ENCODE measurements at regions not wholly inside any gene's neighbourhood (a gene's known extent, or its start where the extent isn't known, plus 50 kb on each side); places are given as distances from the start of the nearest gene placed in this dataset.

GRCh38 chr2:8565399-8566154, 116.3 kb upstream of the ID2 start:
- TF ChIP-seq Cebpa-rat (IDR thresholded peaks at IDR 0.05), result no peak
- Histone ChIP-seq H3K4me2 (peak overlapping the region in 5 of 11 experiments; percentile 6 to 32 (median 15); a peak in 3 of 22 replicates), H4K20me1 (no peaks in the 10 kb centered on the region), H3K4me3 (no peak overlapping the region), H3K36me3 (no peaks in the 10 kb centered on the region), H3K27ac (no peak overlapping the region), H3K9ac (no peak overlapping the region), H3K9me3 (replicated peaks in 1 of 11) (peaks cover 11 to 26% (median 15%) of the 10 kb centered on the region in 11 experiments), H3K27me3 (no peaks in the 10 kb centered on the region), H3K4me1 (peaks cover 2 to 40% (median 24%) of the 10 kb centered on the region in 10 experiments; a peak in 18 of 20 replicates)

GRCh38 chr2:8566155-8566670, 115.6 kb upstream of the ID2 start:
- H3K36me3 ChIP-seq, result no peaks in the 10 kb centered on the region
- no peak overlapping the region for H3K9ac ChIP-seq
- no peak overlapping the region for H3K27ac ChIP-seq
- H3K9me3 ChIP-seq (replicated peaks in 1 of 11), result peaks cover 8 to 20% (median 12%) of the 10 kb centered on the region in 11 experiments; a peak in 21 of 22 replicates
- H3K4me1 ChIP-seq, result peaks cover 8 to 47% (median 30%) of the 10 kb centered on the region in 10 experiments
- H4K20me1 ChIP-seq, result no peaks in the 10 kb centered on the region
- no peak for TF ChIP-seq Cebpa-rat (IDR thresholded peaks at IDR 0.05)
- no peak overlapping the region for H3K4me2 ChIP-seq
- H3K27me3 ChIP-seq, result no peaks in the 10 kb centered on the region
- no peak overlapping the region for H3K4me3 ChIP-seq

- no peak overlapping the region for H3K27ac ChIP-seq
- no peaks in the 10 kb centered on the region for H4K20me1 ChIP-seq
- peaks cover 15 to 54% (median 37%) of the 10 kb centered on the region in 10 experiments for H3K4me1 ChIP-seq
- TF ChIP-seq Cebpa-rat (IDR thresholded peaks at IDR 0.05), result no peak
- H3K9me3 ChIP-seq (replicated peaks in 1 of 11), result peaks cover 5 to 17% (median 9%) of the 10 kb centered on the region in 11 experiments; a peak in 21 of 22 replicates
- no peak overlapping the region for H3K9ac ChIP-seq
- no peaks in the 10 kb centered on the region for H3K36me3 ChIP-seq
- no peak overlapping the region for H3K4me3 ChIP-seq
- 0 out of 22 replicates have a peak, but pooled peaks cover 0 to 4% (median 0%) of the 10 kb centered on the region in 11 experiments for H3K27me3 ChIP-seq
- H3K4me2 ChIP-seq, result no peak overlapping the region
Measured at GRCh38 chr2:8566774-8567468, 114.9 kb upstream of the ID2 start.

GRCh38 chr2:8567469-8568260, 114.2 kb upstream of the ID2 start:
- Histone ChIP-seq H3K4me1 (peaks cover 23 to 61% (median 45%) of the 10 kb centered on the region in 10 experiments), H3K27ac (no peak overlapping the region), H4K20me1 (no peaks in the 10 kb centered on the region), H3K4me2 (no peak overlapping the region), H3K36me3 (no peaks in the 10 kb centered on the region), H3K9ac (no peak overlapping the region), H3K27me3 (peaks cover 0 to 4% (median 0%) of the 10 kb centered on the region in 11 experiments; a peak in 1 of 22 replicates), H3K4me3 (no peak overlapping the region), H3K9me3 (replicated peaks in 1 of 11) (peaks cover 0 to 9% (median 2%) of the 10 kb centered on the region in 11 experiments; a peak in 7 of 22 replicates)
- no peak for TF ChIP-seq Cebpa-rat (IDR thresholded peaks at IDR 0.05)

GRCh38 chr2:8568543-8569302, 113.1 kb upstream of the ID2 start:
- peaks cover 0 to 14% (median 0%) of the 10 kb centered on the region in 11 experiments; a peak in 7 of 22 replicates for H3K27me3 ChIP-seq
- no peak for TF ChIP-seq Cebpa-rat (IDR thresholded peaks at IDR 0.05)
- H3K4me2 ChIP-seq, result peak overlapping the region in 10 of 11 experiments; percentile 1 to 98 (median 90); a peak in 13 of 22 replicates
- H3K36me3 ChIP-seq, result no peaks in the 10 kb centered on the region
- no peak overlapping the region for H3K4me3 ChIP-seq
- no peaks in the 10 kb centered on the region for H4K20me1 ChIP-seq
- H3K9ac ChIP-seq, result no peak overlapping the region
- no peaks in the 10 kb centered on the region for H3K9me3 ChIP-seq (replicated peaks in 1 of 11)
- H3K27ac ChIP-seq, result no peak overlapping the region
- H3K4me1 ChIP-seq, result peaks cover 33 to 70% (median 54%) of the 10 kb centered on the region in 10 experiments

GRCh38 chr2:8569332-8569930, 112.4 kb upstream of the ID2 start:
- Histone ChIP-seq H3K27ac (no peak overlapping the region), H4K20me1 (peaks cover 0 to 2% (median 0%) of the 10 kb centered on the region in 11 experiments; a peak in 1 of 22 replicates), H3K9ac (no peak overlapping the region), H3K4me3 (no peak overlapping the region), H3K9me3 (replicated peaks in 1 of 11) (no peaks in the 10 kb centered on the region), H3K4me1 (peaks cover 40 to 70% (median 56%) of the 10 kb centered on the region in 10 experiments), H3K36me3 (no peaks in the 10 kb centered on the region), H3K4me2 (peak overlapping the region in 10 of 11 experiments; percentile 1 to 98 (median 90); a peak in 15 of 22 replicates), H3K27me3 (peaks cover 0 to 19% (median 0%) of the 10 kb centered on the region in 11 experiments; a peak in 7 of 22 replicates)
- no peak for TF ChIP-seq Cebpa-rat (IDR thresholded peaks at IDR 0.05)

- Histone ChIP-seq H3K4me1 (peaks cover 52 to 75% (median 67%) of the 10 kb centered on the region in 10 experiments), H3K4me2 (peak overlapping the region in 9 of 11 experiments; percentile 86 to 98 (median 97); a peak in 20 of 22 replicates), H3K27me3 (peaks cover 0 to 19% (median 0%) of the 10 kb centered on the region in 11 experiments; a peak in 7 of 22 replicates), H3K27ac (0 out of 22 replicates have a peak overlapping the region, but pooled peaks of 2 of the 11 experiments have one; percentile 3 to 10), H3K9me3 (replicated peaks in 1 of 11) (no peaks in the 10 kb centered on the region), H3K36me3 (no peaks in the 10 kb centered on the region), H4K20me1 (peaks cover 0 to 7% (median 0%) of the 10 kb centered on the region in 11 experiments; a peak in 1 of 22 replicates), H3K9ac (no peak overlapping the region), H3K4me3 (no peak overlapping the region)
- no peak for TF ChIP-seq Cebpa-rat (IDR thresholded peaks at IDR 0.05)
Measured at GRCh38 chr2:8570637-8571036, 111.2 kb upstream of the ID2 start.

Measured in BLaER1 treated with 17β-estradiol and CSF1 and Interleukin-3, amounts not matched to agents 10 nM and 100 nM (cell line).